OCI-LY3 (cell line): ENCODE measurements at regions not wholly inside any gene's neighbourhood (a gene's known extent, or its start where the extent isn't known, plus 50 kb on each side); places are given as distances from the start of the nearest gene placed in this dataset.

Source experiments
- EZH2phosphoT487 ChIP-seq: fragments of 200-600 bp; shearing (Covaris generic); IDR thresholded peaks from 2 replicates; pipeline ENCODE4 v1.6.1; 2018; ENCODE audit warnings: antibody characterized with exemption, mixed run types, low read depth
- TF ChIP-seq, protein P1 (sequence below): fragments of 200-600, 300-600 bp; sonication (generic); IDR thresholded peaks from 2 replicates; pipeline ENCODE4 v1.5.1; 2014; ENCODE audit warnings: antibody characterized with exemption, low read length, low read depth

DNA sequence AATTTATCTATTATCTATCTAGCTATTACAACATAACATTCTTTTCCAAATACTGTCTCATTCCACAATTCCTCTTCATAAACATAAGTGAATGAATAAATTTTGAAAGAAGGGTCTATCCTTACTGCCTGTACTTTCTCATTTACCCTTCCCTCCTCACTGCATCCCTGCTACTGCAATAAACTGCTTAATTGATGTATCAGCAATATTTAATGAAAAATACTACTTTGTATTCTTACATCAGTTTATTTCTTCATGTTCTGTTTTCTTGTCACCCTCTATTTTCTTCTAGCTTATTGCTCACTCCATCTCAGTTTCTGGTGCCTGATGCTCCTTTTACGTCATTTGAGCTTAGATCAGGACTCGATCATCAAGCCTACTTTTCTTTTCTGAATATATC is 695.7 kb upstream of the ATXN7L3B start:
- TF ChIP-seq, protein P1, sequence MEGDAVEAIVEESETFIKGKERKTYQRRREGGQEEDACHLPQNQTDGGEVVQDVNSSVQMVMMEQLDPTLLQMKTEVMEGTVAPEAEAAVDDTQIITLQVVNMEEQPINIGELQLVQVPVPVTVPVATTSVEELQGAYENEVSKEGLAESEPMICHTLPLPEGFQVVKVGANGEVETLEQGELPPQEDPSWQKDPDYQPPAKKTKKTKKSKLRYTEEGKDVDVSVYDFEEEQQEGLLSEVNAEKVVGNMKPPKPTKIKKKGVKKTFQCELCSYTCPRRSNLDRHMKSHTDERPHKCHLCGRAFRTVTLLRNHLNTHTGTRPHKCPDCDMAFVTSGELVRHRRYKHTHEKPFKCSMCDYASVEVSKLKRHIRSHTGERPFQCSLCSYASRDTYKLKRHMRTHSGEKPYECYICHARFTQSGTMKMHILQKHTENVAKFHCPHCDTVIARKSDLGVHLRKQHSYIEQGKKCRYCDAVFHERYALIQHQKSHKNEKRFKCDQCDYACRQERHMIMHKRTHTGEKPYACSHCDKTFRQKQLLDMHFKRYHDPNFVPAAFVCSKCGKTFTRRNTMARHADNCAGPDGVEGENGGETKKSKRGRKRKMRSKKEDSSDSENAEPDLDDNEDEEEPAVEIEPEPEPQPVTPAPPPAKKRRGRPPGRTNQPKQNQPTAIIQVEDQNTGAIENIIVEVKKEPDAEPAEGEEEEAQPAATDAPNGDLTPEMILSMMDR: no peak
- TF ChIP-seq EZH2phosphoT487: no peak
